LNCAP (cell line): ENCODE measurements at regions not wholly inside any gene's neighbourhood (a gene's known extent, or its start where the extent isn't known, plus 50 kb on each side); places are given as distances from the start of the nearest gene placed in this dataset.

Experiments used
- TF ChIP-seq, protein P1 (sequence below): fragments of 450-650 bp; IDR thresholded peaks from 2 replicates; pipeline ENCODE4 v1.5.1; 2017; ENCODE audit warnings: mild to moderate bottlenecking

DNA sequence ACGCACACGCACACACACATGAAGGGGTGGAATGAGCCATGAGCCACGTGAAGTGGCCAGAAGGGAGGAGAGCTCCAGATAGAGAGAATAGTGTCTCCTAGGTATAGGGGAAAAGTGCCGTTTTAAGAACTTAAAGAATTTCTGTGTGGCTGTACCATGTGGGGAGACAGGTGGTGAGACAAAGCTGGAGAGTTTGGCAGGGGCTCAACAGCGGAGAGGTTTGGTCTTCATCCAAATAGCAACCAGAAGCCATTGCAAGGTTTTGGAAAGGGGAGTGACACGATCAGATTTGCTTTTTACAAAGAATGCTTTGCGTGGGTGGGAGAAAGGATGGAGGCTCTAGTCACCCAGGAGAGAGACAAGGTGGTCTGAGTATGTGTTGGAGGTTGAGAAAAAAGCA is 146.0 kb downstream of the IL20RB start:
- TF ChIP-seq, protein P1, sequence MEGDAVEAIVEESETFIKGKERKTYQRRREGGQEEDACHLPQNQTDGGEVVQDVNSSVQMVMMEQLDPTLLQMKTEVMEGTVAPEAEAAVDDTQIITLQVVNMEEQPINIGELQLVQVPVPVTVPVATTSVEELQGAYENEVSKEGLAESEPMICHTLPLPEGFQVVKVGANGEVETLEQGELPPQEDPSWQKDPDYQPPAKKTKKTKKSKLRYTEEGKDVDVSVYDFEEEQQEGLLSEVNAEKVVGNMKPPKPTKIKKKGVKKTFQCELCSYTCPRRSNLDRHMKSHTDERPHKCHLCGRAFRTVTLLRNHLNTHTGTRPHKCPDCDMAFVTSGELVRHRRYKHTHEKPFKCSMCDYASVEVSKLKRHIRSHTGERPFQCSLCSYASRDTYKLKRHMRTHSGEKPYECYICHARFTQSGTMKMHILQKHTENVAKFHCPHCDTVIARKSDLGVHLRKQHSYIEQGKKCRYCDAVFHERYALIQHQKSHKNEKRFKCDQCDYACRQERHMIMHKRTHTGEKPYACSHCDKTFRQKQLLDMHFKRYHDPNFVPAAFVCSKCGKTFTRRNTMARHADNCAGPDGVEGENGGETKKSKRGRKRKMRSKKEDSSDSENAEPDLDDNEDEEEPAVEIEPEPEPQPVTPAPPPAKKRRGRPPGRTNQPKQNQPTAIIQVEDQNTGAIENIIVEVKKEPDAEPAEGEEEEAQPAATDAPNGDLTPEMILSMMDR = no peak

- TF ChIP-seq, protein P1 = peak; percentile 74
Measured at GRCh38 chr3:137105277-137105977, 147.6 kb downstream of the IL20RB start.

DNA sequence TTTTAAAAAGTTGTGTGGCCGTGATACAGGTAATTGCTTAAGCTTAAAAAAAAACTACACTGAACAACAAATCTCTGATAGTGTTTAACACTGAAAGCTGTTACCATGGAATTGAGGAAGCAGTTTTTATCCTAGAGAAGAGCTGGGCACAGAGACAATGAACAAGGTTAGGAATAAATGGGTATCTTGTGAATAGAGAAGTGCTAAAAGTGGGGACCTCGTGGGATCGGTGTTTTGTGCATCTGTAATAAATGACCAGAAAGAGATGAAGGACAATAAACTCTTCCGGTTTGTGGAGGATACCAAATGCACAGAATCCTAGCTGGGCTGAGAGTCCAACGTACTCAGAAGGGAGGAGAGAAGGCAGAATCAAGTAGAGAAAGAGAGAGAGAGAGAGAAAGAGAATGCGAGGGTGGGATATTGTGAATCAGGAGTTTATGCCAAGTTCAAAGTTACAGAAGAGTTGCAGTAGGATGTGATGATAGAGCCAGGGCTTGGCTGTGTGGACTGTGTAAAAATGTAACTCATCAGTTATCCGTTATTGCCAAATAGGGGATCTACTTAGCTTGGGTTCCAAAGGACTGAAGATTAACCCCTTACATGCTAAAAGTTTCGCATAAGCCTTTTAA is 148.9 kb downstream of the IL20RB start:
- TF ChIP-seq, protein P1 = no peak

- TF ChIP-seq, protein P1 = no peak
Measured at GRCh38 chr3:137108699-137109440, 151.1 kb downstream of the IL20RB start.

GRCh38 chr3:137110392-137110996 is 152.7 kb downstream of the IL20RB start:
- TF ChIP-seq, protein P1 = peak; percentile 72

GRCh38 chr3:137111497-137111896 is 153.7 kb downstream of the IL20RB start:
- TF ChIP-seq, protein P1 = no peak

DNA sequence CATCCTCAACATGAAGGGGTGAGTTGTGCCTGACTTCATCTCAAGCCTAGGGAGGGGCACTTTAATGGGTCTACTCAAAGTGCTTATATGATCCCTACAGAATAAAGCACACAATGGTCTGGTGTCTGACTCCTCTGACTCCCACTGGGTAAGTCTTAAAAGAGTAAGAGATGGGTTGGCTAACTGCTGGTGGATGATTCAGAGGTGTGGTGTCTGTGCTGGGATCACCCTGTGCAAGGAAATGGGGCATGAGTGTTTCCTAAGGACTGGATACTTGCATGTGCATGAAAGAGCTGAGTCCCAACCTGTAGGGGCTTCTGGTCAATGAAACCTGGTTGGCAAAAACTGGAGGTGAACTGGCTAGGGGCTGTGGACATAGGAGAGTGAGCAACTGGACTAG is 158.8 kb downstream of the IL20RB start:
- TF ChIP-seq, protein P1 = no peak
